Retinal pigment epithelial cell (primary cell): ENCODE measurements at regions not wholly inside any gene's neighbourhood (a gene's known extent, or its start where the extent isn't known, plus 50 kb on each side); places are given as distances from the start of the nearest gene placed in this dataset.

ENCODE experiments used
- DNase-seq: peaks from one replicate; pipeline ENCODE4 v3.0.0-alpha.2; 2010; ENCODE audit warnings: low read depth
- H3K4me3 ChIP-seq: 2 replicates; pipeline ENCODE4 v1.5.1; 2011; ENCODE audit warnings: mild to moderate bottlenecking, low read length, control low read depth, moderate library complexity
- CTCF ChIP-seq: conservative IDR thresholded peaks from 2 replicates; pipeline ENCODE4 v1.5.1; 2011; ENCODE audit warnings: low read depth, low read length, control low read depth, inconsistent platforms

- no peak for TF ChIP-seq CTCF
- H3K4me3 ChIP-seq: no peak overlapping the region
- DNase-seq: no peak
Measured at GRCh38 chr11:95435628-95436353, 204.8 kb upstream of the SESN3 start.

DNA sequence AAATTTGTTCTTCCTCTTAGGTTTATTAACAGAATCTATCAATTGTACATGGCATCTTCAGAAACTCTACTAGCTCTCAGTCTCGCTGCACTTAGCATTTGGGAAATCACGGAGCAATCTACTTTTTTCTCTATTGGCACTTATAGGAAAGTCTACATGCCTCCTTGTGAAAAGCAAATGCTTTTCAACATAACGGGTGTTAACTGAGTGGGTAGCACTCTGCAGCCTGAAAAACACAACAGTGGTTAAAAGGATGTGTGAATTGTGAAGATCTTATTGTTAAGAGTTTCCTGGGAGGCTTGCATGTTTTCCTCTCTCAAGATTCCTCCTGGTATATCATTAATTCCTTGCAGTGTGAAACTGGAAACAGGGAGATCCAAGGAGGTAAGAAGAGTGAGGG lies 204.2 kb upstream of the SESN3 start:
- no peak for TF ChIP-seq CTCF
- H3K4me3 ChIP-seq: no peak overlapping the region

DNA sequence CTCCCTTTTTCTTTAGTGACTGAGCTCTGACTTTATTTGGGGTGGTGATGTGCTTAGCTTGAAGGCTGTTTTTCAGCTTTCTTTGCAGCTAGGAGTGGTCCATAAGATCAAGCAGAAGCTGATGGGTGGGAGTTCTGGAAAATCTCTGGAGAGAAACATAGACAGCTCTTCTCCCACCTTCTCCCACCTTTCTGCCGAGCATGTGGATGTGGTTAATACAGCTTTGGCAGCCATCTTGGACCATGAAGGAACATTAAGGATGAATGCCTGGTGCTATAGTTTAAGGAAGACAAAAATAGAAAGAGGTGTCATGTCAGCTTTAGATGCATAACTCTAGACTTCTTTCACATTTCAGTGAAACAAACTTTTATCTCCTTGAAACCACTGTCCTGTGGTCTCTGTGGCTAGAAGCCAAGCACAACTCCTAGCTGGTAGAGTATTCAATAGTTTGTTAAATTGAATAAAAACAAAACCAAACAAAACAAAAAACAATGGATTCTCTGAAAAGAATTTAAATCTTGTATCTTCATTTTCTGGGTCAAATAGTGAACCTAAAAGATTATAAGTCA lies 203.6 kb upstream of the SESN3 start:
- H3K4me3 ChIP-seq: no peak overlapping the region
- no peak for TF ChIP-seq CTCF
- DNase-seq: no peak

More for the DNA sequence above, 204.2 kb upstream of the SESN3 start:
- no peak for DNase-seq

DNA sequence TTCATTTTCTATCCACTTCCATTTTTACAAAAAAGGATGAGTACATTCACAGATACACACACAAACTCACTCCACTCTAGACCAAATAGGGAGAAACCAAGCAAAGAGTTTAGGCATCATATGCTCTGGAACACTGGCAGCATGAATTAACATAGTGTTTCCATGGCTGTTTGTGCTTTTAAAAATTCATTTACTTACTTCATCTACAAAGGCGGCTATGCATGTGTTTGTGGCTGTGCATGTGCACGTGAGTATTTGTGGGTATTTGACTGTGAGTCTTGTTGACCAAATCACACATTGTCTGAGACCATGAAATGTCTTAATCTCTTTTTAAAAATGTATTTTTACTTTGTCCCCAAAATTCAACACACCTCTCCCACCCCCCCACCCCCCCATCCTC lies 203.0 kb upstream of the SESN3 start:
- no peak for DNase-seq
- no peak overlapping the region for H3K4me3 ChIP-seq
- no peak for TF ChIP-seq CTCF

DNA sequence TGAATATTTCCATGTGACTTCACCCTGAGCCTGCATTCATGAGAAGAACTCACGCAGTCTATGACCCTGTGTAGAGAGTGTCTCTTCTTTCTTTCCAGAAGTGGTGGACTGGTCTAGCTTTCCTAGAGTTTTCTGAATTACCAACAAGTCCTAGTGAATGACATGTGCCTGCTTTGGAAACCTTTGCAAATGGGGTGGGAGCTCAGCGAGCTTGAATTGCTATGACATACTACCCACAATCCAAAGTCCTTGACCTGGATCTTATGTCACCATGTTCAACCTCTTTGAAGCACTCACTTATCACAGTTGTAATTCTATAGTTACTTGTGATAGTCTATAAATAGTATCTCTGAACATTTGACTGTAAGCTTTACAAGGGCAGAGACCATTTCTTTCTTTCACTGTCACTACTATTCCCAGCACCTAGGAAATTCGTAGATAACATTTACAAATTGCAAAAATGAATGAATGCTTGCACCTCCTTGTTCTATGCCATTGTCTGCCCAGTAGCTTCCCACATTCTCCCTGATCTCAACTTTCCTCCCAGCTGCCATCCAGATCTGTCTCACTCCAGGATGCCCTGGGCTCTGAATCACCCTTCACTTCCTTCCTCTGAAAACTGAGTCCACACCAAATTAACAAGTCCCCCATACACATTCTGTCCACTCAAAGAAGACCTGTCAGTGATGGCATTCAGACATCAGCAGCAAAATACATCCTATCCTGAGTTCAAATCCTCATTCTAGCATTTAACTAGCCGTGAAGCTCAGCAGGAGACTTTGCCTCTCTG lies 201.9 kb upstream of the SESN3 start:
- DNase-seq: no peak
- TF ChIP-seq CTCF: no peak
- H3K4me3 ChIP-seq: no peak overlapping the region

- no peak for TF ChIP-seq CTCF
- no peak for DNase-seq
- no peak overlapping the region for H3K4me3 ChIP-seq
Measured at GRCh38 chr11:95429376-95429907, 198.4 kb upstream of the SESN3 start.
